ENCODE measurements at regions not wholly inside any gene's neighbourhood (a gene's known extent, or its start where the extent isn't known, plus 50 kb on each side); places are given as distances from the start of the nearest gene placed in this dataset.

GRCh38 chr6:165939047-165939446, 228.6 kb downstream of the TBXT start:
- TF ChIP-seq, protein P1, sequence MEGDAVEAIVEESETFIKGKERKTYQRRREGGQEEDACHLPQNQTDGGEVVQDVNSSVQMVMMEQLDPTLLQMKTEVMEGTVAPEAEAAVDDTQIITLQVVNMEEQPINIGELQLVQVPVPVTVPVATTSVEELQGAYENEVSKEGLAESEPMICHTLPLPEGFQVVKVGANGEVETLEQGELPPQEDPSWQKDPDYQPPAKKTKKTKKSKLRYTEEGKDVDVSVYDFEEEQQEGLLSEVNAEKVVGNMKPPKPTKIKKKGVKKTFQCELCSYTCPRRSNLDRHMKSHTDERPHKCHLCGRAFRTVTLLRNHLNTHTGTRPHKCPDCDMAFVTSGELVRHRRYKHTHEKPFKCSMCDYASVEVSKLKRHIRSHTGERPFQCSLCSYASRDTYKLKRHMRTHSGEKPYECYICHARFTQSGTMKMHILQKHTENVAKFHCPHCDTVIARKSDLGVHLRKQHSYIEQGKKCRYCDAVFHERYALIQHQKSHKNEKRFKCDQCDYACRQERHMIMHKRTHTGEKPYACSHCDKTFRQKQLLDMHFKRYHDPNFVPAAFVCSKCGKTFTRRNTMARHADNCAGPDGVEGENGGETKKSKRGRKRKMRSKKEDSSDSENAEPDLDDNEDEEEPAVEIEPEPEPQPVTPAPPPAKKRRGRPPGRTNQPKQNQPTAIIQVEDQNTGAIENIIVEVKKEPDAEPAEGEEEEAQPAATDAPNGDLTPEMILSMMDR (conservative IDR thresholded peaks at IDR 0.05; ENCODE audit: low read length) = no peak
- TF ChIP-seq EZH2phosphoT487 (IDR thresholded peaks at IDR 0.05; ENCODE audit: borderline replicate concordance) = no peak
